Omental fat pad (tissue), 3 donors: ENCODE measurements at regions not wholly inside any gene's neighbourhood (a gene's known extent, or its start where the extent isn't known, plus 50 kb on each side); places are given as distances from the start of the nearest gene placed in this dataset.

Experiments
- ATAC-seq: fragments of 150-250 bp; one replicate; pipeline ENCODE4 v1.9.1; 2016; ENCODE audit warnings: mild to moderate bottlenecking, moderate library complexity; ENCODE audit not compliant: low FRiP score
- DNase-seq: peaks from one replicate; pipeline ENCODE4 v3.0.0-alpha.2; 2019; ENCODE audit warnings: low spot score
- CTCF ChIP-seq, 3 donors: fragments of 450-650 bp; IDR thresholded peaks; one replicate each; pipeline ENCODE4 v1.5.1; 2016 to 2017; ENCODE audit warnings: antibody characterized with exemption in 3 of 3, mild to moderate bottlenecking in 3 of 3, moderate library complexity in 2 of 3

- no peak for TF ChIP-seq CTCF (IDR thresholded peaks at IDR 0.05)
- ATAC-seq (no peak), DNase-seq (no peak)
These were observed 235.6 kb upstream of the CDH2 start for GRCh38 chr18:28412521-28412920.

GRCh38 chr18:28411806-28412205 lies 234.9 kb upstream of the CDH2 start:
- no peak for TF ChIP-seq CTCF (IDR thresholded peaks at IDR 0.05)
- ATAC-seq (no peak), DNase-seq (no peak)

DNA sequence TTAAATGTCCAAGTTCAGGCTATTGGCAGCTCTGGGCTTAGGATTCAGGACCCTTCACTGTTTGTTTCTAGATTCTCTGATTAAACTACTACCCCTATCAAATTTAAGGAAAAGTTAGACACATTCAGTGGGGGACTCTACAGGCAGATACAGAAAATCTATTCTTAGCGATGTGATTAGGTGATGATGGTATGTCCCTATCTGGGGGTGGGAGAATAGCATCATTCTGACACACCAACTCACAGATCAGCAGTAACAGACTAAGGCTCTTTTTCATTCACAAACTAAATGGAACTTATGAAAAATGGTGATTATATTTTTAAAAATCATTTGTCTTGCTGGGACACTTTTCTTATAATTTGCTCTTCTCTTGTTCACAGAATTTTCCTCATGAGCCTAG lies 232.9 kb upstream of the CDH2 start:
- TF ChIP-seq CTCF (IDR thresholded peaks at IDR 0.05): no peak
- no peak for ATAC-seq
- no peak for DNase-seq

DNA sequence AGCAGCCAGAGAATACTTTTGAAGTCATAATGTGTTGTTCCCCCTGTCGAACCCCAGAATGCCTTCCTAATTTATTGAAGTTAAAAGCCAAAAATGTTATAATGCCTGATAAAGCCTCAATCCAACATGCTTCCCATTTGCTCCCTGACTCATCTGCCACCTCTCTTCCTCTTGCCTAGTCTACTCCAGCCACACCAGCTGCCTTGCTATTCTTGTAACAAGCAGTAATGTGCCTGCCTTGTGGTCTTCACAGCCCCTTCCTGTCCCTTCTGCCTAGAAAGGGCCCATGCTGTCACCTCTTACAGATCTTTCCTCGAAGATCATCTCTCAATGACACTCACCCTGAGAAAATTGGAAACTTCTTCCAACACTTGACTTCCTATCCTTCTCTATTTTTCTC lies 231.6 kb upstream of the CDH2 start:
- DNase-seq (no peak), ATAC-seq (no peak)
- TF ChIP-seq CTCF (IDR thresholded peaks at IDR 0.05): no peak

GRCh38 chr18:28407681-28408080 lies 230.8 kb upstream of the CDH2 start:
- no peak for DNase-seq
- no peak for ATAC-seq
- no peak for TF ChIP-seq CTCF (IDR thresholded peaks at IDR 0.05)

GRCh38 chr18:28406533-28406932 lies 229.6 kb upstream of the CDH2 start:
- no peak for DNase-seq
- no peak for ATAC-seq
- TF ChIP-seq CTCF (IDR thresholded peaks at IDR 0.05): no peak

- ATAC-seq: no peak
These were observed 227.8 kb upstream of the CDH2 start for GRCh38 chr18:28404694-28405093.

More at GRCh38 chr18:28404694-28405093, 227.8 kb upstream of the CDH2 start:
- no peak for TF ChIP-seq CTCF (IDR thresholded peaks at IDR 0.05)
- DNase-seq: no peak
